GM12892 (cell line): ENCODE measurements at regions not wholly inside any gene's neighbourhood (a gene's known extent, or its start where the extent isn't known, plus 50 kb on each side); places are given as distances from the start of the nearest gene placed in this dataset.

ENCODE experiments used
- POLR2A ChIP-seq: IDR thresholded peaks from 2 replicates; pipeline ENCODE4 v1.6.1; 2011; ENCODE audit warnings: low read depth, low read length, control low read depth
- POLR2AphosphoS5 ChIP-seq: IDR thresholded peaks from 2 replicates; pipeline ENCODE4 v1.6.1; 2011; ENCODE audit warnings: low read depth, low read length, control low read depth
- TAF1 ChIP-seq: IDR thresholded peaks from 2 replicates; pipeline ENCODE4 v1.6.1; 2011; ENCODE audit warnings: low read depth, mild to moderate bottlenecking, control low read depth, low read length, borderline replicate concordance

- TF ChIP-seq POLR2AphosphoS5 (no peak), POLR2A (no peak), TAF1 (no peak)
Measured at GRCh38 chr22:22374163-22374562, 129.6 kb downstream of the VPREB1 start.
